ENCODE measurements at regions not wholly inside any gene's neighbourhood (a gene's known extent, or its start where the extent isn't known, plus 50 kb on each side); places are given as distances from the start of the nearest gene placed in this dataset.

- Histone ChIP-seq H3K27me3 (no peaks in the 10 kb centered on the region), H3K4me1 (no peaks in the 10 kb centered on the region), H3K36me3 (no peaks in the 10 kb centered on the region), H3K27ac (no peak overlapping the region), H3K9me3 (no peaks in the 10 kb centered on the region), H3K4me3 (no peak overlapping the region)
- DNase-seq (no peak), ATAC-seq (no peak)
- TF ChIP-seq POLR2A (IDR thresholded peaks at IDR 0.05) (no peak), CTCF (IDR thresholded peaks at IDR 0.05) (no peak)
- WGBS, 4 donors = 59 to 74% (median 65%) methylated on average over 2 of the region's 2 CpGs
- intact Hi-C loops (cut with DNase I) = no loop called here
These were observed 867.6 kb downstream of the TRAM1L1 start for GRCh38 chr4:116217781-116218180.

GRCh38 chr4:116215622-116216021 is 869.8 kb downstream of the TRAM1L1 start:
- Histone ChIP-seq H3K27me3 (no peaks in the 10 kb centered on the region), H3K4me3 (no peak overlapping the region), H3K36me3 (no peaks in the 10 kb centered on the region), H3K9me3 (no peaks in the 10 kb centered on the region), H3K4me1 (no peaks in the 10 kb centered on the region), H3K27ac (no peak overlapping the region)
- DNase-seq (no peak), ATAC-seq (no peak)
- intact Hi-C loops (cut with DNase I) = no loop called here
- WGBS, 4 donors = 85 to 98% (median 96%) methylated on average over 1 of the region's 1 CpG
- TF ChIP-seq CTCF (IDR thresholded peaks at IDR 0.05) (no peak), POLR2A (IDR thresholded peaks at IDR 0.05) (no peak)

GRCh38 chr4:116202524-116202923 is 882.9 kb downstream of the TRAM1L1 start:
- ATAC-seq (no peak), DNase-seq (no peak)
- H3K4me3 ChIP-seq = no peak overlapping the region
- no peaks in the 10 kb centered on the region for H3K4me1 ChIP-seq
- H3K36me3 ChIP-seq = no peaks in the 10 kb centered on the region
- no peak overlapping the region for H3K27ac ChIP-seq
- H3K27me3 ChIP-seq = no peaks in the 10 kb centered on the region
- TF ChIP-seq POLR2A (IDR thresholded peaks at IDR 0.05) (no peak), CTCF (IDR thresholded peaks at IDR 0.05) (no peak)
- H3K9me3 ChIP-seq = peaks cover 0 to 4% (median 0%) of the 10 kb centered on the region in 12 donors
- WGBS, 4 donors = 52 to 73% (median 63%) methylated on average over 1 of the region's 1 CpG
- intact Hi-C loops (cut with DNase I) = no loop called here

- ATAC-seq (no peak), DNase-seq (no peak)
- no peak overlapping the region for H3K4me3 ChIP-seq
- H3K27ac ChIP-seq = no peak overlapping the region
- no peaks in the 10 kb centered on the region for H3K36me3 ChIP-seq
- H3K27me3 ChIP-seq = no peaks in the 10 kb centered on the region
- no peaks in the 10 kb centered on the region for H3K9me3 ChIP-seq
- intact Hi-C loops (cut with DNase I) = no loop called here
- no peaks in the 10 kb centered on the region for H3K4me1 ChIP-seq
- TF ChIP-seq CTCF (IDR thresholded peaks at IDR 0.05) (no peak), POLR2A (IDR thresholded peaks at IDR 0.05) (no peak)
- 68 to 77% (median 74%) methylated on average over 3 of the region's 3 CpGs for WGBS, 4 donors
These were observed 888.0 kb downstream of the TRAM1L1 start for GRCh38 chr4:116197317-116197809.

All from heart left ventricle (tissue), 16 donors.